Memory B cell (primary cell): ENCODE measurements at regions not wholly inside any gene's neighbourhood (a gene's known extent, or its start where the extent isn't known, plus 50 kb on each side); places are given as distances from the start of the nearest gene placed in this dataset.

ENCODE experiments used
- ATAC-seq: fragments of 150-1000 bp; cut with Tn5 transposase; 2 replicates; pipeline ENCODE4 v1.10.0; 2021; ENCODE audit warnings: low read depth, mild to moderate bottlenecking, moderate library complexity
- DNase-seq, 2 donors: peaks; one replicate each; pipeline ENCODE4 v3.0.0; 2022; ENCODE audit warnings: low spot score in 2 of 2
- H3K27ac Mint-ChIP-seq: one replicate; pipeline ENCODE4 v1.8.0; 2022; ENCODE audit warnings: mild to moderate bottlenecking, moderate library complexity, mixed read lengths
- H3K27me3 Mint-ChIP-seq: one replicate; pipeline ENCODE4 v1.8.0; 2022; ENCODE audit warnings: mixed read lengths
- H3K36me3 Mint-ChIP-seq: one replicate; pipeline ENCODE4 v1.8.0; 2022; ENCODE audit warnings: mild to moderate bottlenecking, mixed read lengths
- H3K4me1 Mint-ChIP-seq: one replicate; pipeline ENCODE4 v1.8.0; 2022; ENCODE audit warnings: mixed read lengths
- H3K4me3 Mint-ChIP-seq: one replicate; pipeline ENCODE4 v1.8.0; 2022; ENCODE audit warnings: mild to moderate bottlenecking, moderate library complexity, mixed read lengths
- H3K9me3 Mint-ChIP-seq: one replicate; pipeline ENCODE4 v1.8.0; 2022; ENCODE audit warnings: mixed read lengths

DNA sequence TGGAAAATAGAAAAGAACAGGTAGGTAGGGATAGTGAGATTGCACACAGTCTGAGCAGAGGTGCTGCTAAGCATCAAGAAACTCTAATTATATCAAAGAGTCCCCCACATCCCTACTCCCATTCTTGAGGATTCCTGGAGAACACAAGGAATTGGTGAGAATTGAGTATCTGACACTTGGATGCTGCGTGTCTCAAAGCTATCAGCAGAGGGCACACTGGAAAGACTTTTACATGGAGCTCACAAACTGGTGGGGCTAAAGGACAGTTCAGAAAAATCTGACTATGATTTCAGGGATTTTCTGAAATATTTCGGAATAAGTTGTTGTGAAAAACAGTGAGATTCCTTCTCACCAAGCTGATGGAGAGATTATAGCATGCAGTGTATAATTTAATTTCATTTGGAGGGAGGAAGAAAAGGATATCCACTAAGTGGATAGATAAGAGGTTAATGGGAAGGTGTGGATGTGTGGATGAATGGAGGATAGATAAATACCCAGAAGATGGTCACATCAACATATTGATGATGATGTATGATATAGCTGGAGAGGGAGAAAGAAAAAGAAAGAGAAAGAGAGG is 215.4 kb upstream of the DEFB112 start:
- DNase-seq, result no peak
- no peak overlapping the region for H3K4me3 Mint-ChIP-seq
- H3K36me3 Mint-ChIP-seq, result no peaks in the 10 kb centered on the region
- no peak overlapping the region for H3K27ac Mint-ChIP-seq
- no peaks in the 10 kb centered on the region for H3K4me1 Mint-ChIP-seq
- no peak for ATAC-seq
- peaks cover 19% of the 10 kb centered on the region for H3K9me3 Mint-ChIP-seq
- H3K27me3 Mint-ChIP-seq, result no peaks in the 10 kb centered on the region

DNA sequence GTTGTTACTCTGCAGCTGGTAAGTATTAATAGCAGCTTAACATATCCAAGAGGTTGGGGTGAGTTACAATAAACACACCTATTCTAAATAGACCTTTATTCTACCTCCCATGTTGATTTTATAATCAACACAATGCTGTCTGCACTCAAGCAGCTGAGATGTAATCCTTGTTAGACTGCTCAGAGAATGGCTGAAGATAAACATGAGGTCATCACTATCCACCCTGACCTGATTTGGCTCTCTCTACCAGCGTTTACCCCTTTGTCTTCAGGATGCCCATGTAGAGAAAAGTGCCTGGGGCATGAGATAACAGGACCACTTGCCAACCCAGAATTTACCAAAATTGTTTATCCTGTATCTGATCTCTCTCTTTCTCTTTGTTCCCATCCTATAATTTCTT is 220.7 kb upstream of the DEFB112 start:
- DNase-seq, result no peak
- Mint-ChIP-seq H3K36me3 (no peaks in the 10 kb centered on the region), H3K4me1 (no peaks in the 10 kb centered on the region), H3K4me3 (no peak overlapping the region), H3K27me3 (no peaks in the 10 kb centered on the region), H3K9me3 (peaks cover 13% of the 10 kb centered on the region), H3K27ac (no peak overlapping the region)
- no peak for ATAC-seq

DNA sequence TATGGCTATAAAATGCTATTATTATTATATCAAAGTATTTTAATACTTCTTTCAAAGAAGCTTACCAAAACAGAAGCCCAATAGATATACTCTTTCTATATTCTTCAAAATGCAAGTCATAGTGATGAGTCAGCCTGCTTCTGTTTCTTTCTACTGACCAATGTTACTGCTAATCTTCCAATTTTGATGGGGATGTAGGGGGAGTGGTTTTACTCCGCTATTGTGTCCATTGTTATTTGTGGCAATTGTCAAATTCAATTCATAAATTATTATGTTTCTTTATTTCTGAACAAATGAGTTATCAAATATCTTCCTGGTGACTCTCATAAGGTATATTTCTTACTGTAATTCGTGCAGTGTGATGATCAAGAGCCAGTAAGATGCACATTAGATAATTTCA is 221.5 kb upstream of the DEFB112 start:
- no peak overlapping the region for H3K27ac Mint-ChIP-seq
- no peak overlapping the region for H3K4me3 Mint-ChIP-seq
- DNase-seq (no peak), ATAC-seq (no peak)
- H3K36me3 Mint-ChIP-seq, result no peaks in the 10 kb centered on the region
- peaks cover 10% of the 10 kb centered on the region for H3K9me3 Mint-ChIP-seq
- no peaks in the 10 kb centered on the region for H3K4me1 Mint-ChIP-seq
- no peaks in the 10 kb centered on the region for H3K27me3 Mint-ChIP-seq

DNA sequence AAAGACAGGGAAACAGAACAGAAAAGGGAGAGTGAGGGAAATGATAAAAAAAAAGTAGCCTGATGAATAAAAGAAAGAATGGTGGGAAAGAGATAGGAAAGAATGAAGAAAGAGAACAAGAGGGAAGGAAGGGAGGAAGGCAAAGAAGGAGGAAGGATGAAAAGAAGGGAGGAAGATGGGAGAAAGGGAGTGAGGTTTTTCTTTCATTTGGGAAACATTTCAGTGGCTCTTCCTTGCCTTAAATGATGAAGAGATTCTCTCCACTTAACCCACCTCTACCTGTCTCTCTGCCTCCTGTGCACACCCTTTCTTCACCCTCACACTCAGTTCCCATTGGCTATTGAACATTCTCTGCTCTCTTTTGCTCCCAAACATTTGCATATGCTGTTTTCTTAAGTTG is 222.1 kb upstream of the DEFB112 start:
- no peak for ATAC-seq
- no peak overlapping the region for H3K4me3 Mint-ChIP-seq
- H3K4me1 Mint-ChIP-seq, result no peaks in the 10 kb centered on the region
- no peak for DNase-seq
- H3K27ac Mint-ChIP-seq, result no peak overlapping the region
- no peaks in the 10 kb centered on the region for H3K27me3 Mint-ChIP-seq
- H3K36me3 Mint-ChIP-seq, result no peaks in the 10 kb centered on the region
- H3K9me3 Mint-ChIP-seq, result peaks cover 7% of the 10 kb centered on the region

DNA sequence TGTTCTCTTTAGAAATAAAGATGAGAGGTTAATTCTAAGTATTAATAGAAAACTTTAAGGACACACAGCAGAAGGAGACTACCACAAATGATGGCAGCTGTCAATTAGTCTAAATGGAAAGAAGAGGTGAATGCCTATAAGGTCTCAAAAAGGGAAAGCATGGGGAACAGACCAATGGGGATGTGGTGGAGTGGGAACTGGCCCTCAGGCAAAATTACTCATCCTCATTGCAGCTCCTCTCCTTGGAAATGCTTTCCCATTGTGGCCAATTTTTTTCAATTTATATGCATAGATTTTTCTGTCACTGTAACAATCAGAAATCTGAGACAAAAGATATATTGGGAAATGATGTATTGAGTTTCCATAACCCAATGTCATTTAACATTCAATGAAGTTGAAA is 222.9 kb upstream of the DEFB112 start:
- Mint-ChIP-seq H3K27me3 (no peaks in the 10 kb centered on the region), H3K4me1 (no peaks in the 10 kb centered on the region), H3K27ac (no peak overlapping the region), H3K36me3 (no peaks in the 10 kb centered on the region), H3K4me3 (no peak overlapping the region), H3K9me3 (peaks cover 6% of the 10 kb centered on the region)
- DNase-seq, result no peak
- ATAC-seq, result no peak

DNA sequence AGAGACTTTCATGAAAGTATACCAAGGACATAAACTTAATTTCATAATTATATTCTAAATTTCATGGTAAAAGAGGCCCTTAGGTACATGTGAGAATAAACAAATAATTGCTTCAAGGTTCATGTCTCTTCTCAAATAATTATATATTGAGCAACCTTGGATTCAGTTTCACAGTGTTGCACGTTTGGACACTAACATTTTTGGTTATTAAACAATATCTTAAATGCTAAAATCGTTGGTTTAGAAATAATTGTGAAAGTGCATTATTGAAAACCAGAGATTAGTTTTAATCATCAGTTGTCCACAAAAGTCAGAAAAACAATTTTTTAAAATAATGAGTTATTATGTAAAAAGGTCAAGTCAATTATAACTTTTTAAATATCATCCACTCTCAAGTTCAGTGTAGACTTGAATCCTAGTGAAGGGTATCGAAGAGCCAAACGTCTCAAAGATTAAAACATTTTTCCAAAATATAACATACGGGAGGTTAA is 227.1 kb upstream of the DEFB112 start:
- no peak for DNase-seq
- Mint-ChIP-seq H3K36me3 (no peaks in the 10 kb centered on the region), H3K4me3 (no peak overlapping the region), H3K27ac (no peak overlapping the region), H3K4me1 (no peaks in the 10 kb centered on the region), H3K9me3 (peaks cover 10% of the 10 kb centered on the region), H3K27me3 (no peaks in the 10 kb centered on the region)
- no peak for ATAC-seq

DNA sequence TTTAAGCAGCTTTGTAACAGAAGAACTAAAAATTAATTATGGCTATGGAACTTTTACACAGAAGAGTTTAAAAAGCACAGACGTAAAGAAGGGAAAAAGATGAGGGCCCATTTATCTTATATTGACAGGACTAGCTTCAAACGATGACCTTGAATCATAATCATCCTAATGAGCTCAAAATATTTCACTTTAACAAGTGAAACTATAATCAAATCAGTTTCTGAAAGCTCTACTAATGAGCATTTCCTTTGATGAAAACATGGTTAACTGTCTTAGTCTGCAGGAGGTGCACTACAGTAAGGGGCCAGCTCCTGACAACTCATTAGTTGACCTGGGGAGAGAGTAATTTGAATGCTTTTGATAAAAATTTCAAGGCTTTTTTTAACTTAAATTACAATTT is 228.0 kb upstream of the DEFB112 start:
- H3K9me3 Mint-ChIP-seq, result peaks cover 9% of the 10 kb centered on the region
- H3K27me3 Mint-ChIP-seq, result no peaks in the 10 kb centered on the region
- DNase-seq (no peak), ATAC-seq (no peak)
- no peak overlapping the region for H3K27ac Mint-ChIP-seq
- no peaks in the 10 kb centered on the region for H3K4me1 Mint-ChIP-seq
- H3K4me3 Mint-ChIP-seq, result no peak overlapping the region
- H3K36me3 Mint-ChIP-seq, result no peaks in the 10 kb centered on the region

DNA sequence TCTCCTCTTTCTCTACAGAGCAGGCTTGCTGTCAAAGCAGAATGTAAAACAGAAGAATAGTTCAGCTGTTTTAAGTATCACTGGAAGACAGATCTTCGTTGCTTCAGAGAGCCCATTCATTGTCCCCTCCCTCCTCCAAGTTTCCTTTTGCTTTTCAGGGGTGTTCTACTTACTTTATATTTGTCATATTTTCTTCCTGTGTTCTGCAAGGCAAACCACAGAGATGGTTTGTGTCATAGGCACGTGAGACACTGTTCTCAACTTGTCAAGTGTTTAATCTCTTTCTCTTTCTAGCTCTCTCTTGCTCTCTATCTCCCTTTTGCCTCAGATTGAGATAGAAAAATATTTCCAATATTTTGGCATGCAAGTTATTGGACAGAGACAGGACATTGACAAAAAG is 228.9 kb upstream of the DEFB112 start:
- Mint-ChIP-seq H3K4me1 (no peaks in the 10 kb centered on the region), H3K36me3 (no peaks in the 10 kb centered on the region), H3K9me3 (peaks cover 9% of the 10 kb centered on the region), H3K27ac (no peak overlapping the region), H3K4me3 (no peak overlapping the region), H3K27me3 (no peaks in the 10 kb centered on the region)
- no peak for ATAC-seq
- DNase-seq, result no peak

DNA sequence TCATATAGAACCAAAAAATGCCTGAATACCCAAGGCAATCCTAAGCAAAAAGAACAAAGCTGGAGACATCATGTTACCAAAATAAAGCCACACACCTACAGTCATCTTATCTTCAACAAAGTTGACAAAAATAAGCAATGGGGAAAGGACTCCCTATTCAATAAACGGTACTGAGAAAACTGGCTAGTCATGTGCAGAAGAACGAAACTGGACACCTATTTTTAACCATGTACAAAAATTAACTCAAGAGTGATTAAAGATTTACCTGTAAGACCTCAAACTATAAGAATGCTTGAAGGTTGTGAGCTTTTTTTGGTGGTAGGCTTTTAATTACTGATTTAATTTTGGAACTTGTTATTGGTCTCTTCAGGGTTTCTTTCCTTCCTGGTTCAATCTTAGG is 236.0 kb upstream of the DEFB112 start:
- H3K4me1 Mint-ChIP-seq, result no peaks in the 10 kb centered on the region
- peaks cover 4% of the 10 kb centered on the region for H3K9me3 Mint-ChIP-seq
- no peak for ATAC-seq
- DNase-seq, result no peak
- no peak overlapping the region for H3K4me3 Mint-ChIP-seq
- H3K36me3 Mint-ChIP-seq, result no peaks in the 10 kb centered on the region
- no peak overlapping the region for H3K27ac Mint-ChIP-seq
- H3K27me3 Mint-ChIP-seq, result no peaks in the 10 kb centered on the region

DNA sequence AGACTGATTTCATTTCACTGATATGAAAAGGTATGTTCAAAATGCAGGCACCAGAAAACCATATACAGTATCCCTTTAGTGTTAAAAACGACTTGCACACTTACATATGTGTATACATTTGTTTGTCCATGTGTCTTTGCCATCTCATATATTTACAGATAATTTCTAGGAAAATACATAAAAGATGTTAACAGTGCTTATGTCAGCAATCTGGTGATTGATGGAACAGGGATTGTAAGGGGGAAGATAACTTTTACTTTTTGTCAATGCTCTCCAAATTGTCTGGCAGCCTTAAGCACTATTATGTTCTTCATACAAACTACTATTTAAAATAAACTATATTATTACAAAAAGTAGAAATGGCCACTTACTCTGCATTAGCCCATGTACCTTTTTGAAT is 238.5 kb upstream of the DEFB112 start:
- Mint-ChIP-seq H3K4me1 (no peaks in the 10 kb centered on the region), H3K9me3 (peaks cover 9% of the 10 kb centered on the region), H3K36me3 (no peaks in the 10 kb centered on the region), H3K4me3 (no peak overlapping the region), H3K27ac (no peak overlapping the region), H3K27me3 (no peaks in the 10 kb centered on the region)
- no peak for ATAC-seq
- DNase-seq, result no peak

DNA sequence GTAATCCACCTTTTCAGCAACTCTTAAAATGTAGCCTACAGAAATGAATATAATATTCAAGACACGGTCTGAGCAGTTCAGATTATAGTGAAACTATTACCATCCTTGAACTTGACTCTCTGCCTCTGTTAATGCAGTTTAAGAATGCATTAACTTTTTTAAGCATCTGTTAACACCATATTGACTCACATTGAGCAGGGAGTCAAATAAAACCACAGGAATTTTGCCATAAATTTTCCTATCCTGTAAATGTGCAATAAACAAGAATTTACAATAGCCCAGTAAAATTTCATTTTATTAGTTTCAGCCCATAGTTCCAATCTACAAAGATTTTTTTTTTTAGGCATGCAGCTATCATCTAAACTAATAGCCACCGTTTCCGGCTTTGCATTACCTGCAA is 239.2 kb upstream of the DEFB112 start:
- ATAC-seq, result no peak
- H3K9me3 Mint-ChIP-seq, result peaks cover 9% of the 10 kb centered on the region
- H3K27me3 Mint-ChIP-seq, result no peaks in the 10 kb centered on the region
- no peak overlapping the region for H3K4me3 Mint-ChIP-seq
- H3K4me1 Mint-ChIP-seq, result no peaks in the 10 kb centered on the region
- no peak for DNase-seq
- H3K27ac Mint-ChIP-seq, result no peak overlapping the region
- H3K36me3 Mint-ChIP-seq, result no peaks in the 10 kb centered on the region

DNA sequence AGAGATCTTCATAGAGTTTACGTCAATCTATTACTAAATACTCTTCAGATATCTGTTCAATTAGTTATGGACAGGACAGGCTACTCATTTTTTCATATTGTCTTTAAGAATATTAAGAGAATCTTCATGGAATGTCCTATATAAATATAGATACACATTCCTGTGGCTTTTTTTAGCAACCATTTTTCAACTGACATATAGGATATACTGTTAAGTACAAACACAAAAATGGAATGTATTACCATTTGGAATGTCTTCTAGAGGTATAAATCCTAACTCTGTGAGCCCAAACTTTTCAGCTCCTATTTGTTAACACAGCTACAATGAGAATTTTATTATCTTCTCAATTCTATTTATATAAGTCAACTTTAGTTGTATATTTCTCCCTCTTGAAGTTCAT is 239.6 kb upstream of the DEFB112 start:
- Mint-ChIP-seq H3K27me3 (no peaks in the 10 kb centered on the region), H3K36me3 (no peaks in the 10 kb centered on the region), H3K9me3 (peaks cover 9% of the 10 kb centered on the region), H3K4me1 (no peaks in the 10 kb centered on the region), H3K4me3 (no peak overlapping the region), H3K27ac (no peak overlapping the region)
- DNase-seq (no peak), ATAC-seq (no peak)

DNA sequence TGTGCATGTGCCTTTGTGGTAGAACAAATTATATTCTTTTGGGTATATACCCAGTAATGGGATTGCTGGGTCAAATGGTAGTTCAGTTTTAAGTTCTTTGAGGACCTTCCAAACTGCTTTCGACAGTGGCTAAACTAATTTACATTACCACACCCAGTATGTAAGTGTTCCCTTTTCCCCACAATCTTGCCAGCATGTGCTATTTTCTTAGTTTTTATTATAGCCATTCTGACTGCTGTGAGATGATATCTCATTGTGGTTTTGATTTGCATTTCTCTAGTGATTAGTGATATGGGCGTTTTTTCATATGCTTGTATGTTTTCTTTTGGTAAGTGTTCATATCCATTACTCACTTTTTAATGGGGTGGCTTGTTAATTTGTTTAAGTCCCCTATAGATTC is 251.6 kb upstream of the DEFB112 start:
- H3K36me3 Mint-ChIP-seq, result no peaks in the 10 kb centered on the region
- ATAC-seq (no peak), DNase-seq (no peak)
- H3K4me3 Mint-ChIP-seq, result no peak overlapping the region
- no peaks in the 10 kb centered on the region for H3K27me3 Mint-ChIP-seq
- H3K9me3 Mint-ChIP-seq, result peaks cover 5% of the 10 kb centered on the region
- H3K27ac Mint-ChIP-seq, result no peak overlapping the region
- no peaks in the 10 kb centered on the region for H3K4me1 Mint-ChIP-seq

DNA sequence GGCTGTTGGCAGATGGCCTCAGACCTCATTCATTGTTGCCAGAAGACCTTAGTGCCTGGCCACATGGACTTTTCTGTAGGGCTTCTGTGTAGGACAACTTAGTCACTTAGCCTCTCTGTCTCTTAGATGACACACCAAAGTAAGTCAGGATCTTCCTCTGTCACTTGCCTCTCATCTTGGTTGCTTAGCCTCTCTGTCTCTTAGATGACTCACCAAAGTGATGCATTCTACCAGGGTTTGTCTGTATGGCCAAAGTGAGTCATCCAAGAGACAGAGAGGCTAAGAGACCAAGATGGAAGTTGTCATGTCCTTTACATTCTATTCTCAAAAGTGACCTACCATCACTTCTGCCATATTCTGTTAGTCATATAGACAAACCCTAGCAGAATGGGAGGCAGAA is 255.9 kb upstream of the DEFB112 start:
- H3K36me3 Mint-ChIP-seq, result no peaks in the 10 kb centered on the region
- H3K4me1 Mint-ChIP-seq, result no peaks in the 10 kb centered on the region
- no peak overlapping the region for H3K27ac Mint-ChIP-seq
- H3K27me3 Mint-ChIP-seq, result no peaks in the 10 kb centered on the region
- no peak overlapping the region for H3K4me3 Mint-ChIP-seq
- H3K9me3 Mint-ChIP-seq, result peaks cover 3% of the 10 kb centered on the region
- ATAC-seq (no peak), DNase-seq (no peak)

DNA sequence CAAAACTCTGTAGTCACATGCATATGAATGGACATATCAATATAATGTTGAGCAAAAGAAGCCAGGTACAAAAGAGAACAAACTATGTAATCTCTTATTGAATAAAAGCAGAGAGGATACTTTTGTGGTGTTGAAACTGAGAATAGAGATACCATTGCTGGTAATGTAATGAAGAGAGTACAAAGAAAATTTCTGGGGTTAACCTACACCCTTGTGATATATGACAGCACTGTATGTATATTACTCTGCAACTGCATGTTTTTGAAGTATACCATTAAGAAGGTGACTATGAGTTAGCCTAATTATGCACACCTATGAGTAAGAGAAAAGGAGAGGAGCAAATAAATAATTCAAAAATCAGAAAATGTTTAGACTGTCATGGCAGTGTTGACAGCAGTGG is 268.8 kb upstream of the DEFB112 start:
- H3K9me3 Mint-ChIP-seq, result peaks cover 8% of the 10 kb centered on the region
- no peak overlapping the region for H3K4me3 Mint-ChIP-seq
- no peak for ATAC-seq
- no peaks in the 10 kb centered on the region for H3K27me3 Mint-ChIP-seq
- H3K36me3 Mint-ChIP-seq, result no peaks in the 10 kb centered on the region
- no peak for DNase-seq
- H3K4me1 Mint-ChIP-seq, result no peaks in the 10 kb centered on the region
- no peak overlapping the region for H3K27ac Mint-ChIP-seq
